BJ (cell line): ENCODE measurements at regions not wholly inside any gene's neighbourhood (a gene's known extent, or its start where the extent isn't known, plus 50 kb on each side); places are given as distances from the start of the nearest gene placed in this dataset.

Experiments used
- CTCF ChIA-PET: fragments of 350-600 bp; formaldehyde crosslinking; extraction: SDS; loops from one replicate; lab custom pipeline; 2021; ENCODE audit warnings: antibody characterized with exemption, inconsistent platforms; lab: Yijun Ruan, JAX
- POLR2A ChIA-PET: fragments of 300-600 bp; sonication (Branson Sonifier 250); formaldehyde crosslinking; extraction: SDS; loops from one replicate; lab custom pipeline; 2021; ENCODE audit warnings: antibody characterized with exemption; lab: Charles Lee
- DNase-seq: peaks from one replicate; pipeline ENCODE4 v3.0.0-alpha.2; 2011; ENCODE audit warnings: low read depth
- H3K27me3 ChIP-seq: 2 replicates; pipeline ENCODE4 v1.6.0; 2011; ENCODE audit warnings: low read length; ENCODE audit not compliant: control insufficient read depth, insufficient read depth
- H3K36me3 ChIP-seq: 2 replicates; pipeline ENCODE4 v1.5.1; 2011; ENCODE audit warnings: low read length; ENCODE audit not compliant: control insufficient read depth, insufficient read depth
- H3K4me3 ChIP-seq: 2 replicates; pipeline ENCODE4 v1.5.1; 2011; ENCODE audit warnings: low read depth, mild to moderate bottlenecking, control low read depth, low read length
- CTCF ChIP-seq: IDR thresholded peaks from 2 replicates; pipeline ENCODE4 v1.5.1; 2011; ENCODE audit warnings: low read depth, mild to moderate bottlenecking, control low read depth, inconsistent platforms, low read length, moderate library complexity; ENCODE audit not compliant: insufficient read depth

GRCh38 chr7:92932450-92932849, 96.1 kb upstream of the CDK6 start:
- no peak for TF ChIP-seq CTCF
- CTCF ChIA-PET, result interaction anchor here (0.7 kb wide), 1 partner anchor 194 kb away, joined by 3 read pairs; no protein-coding TSS in a partner anchor
- POLR2A ChIA-PET, result no interaction called here

GRCh38 chr7:92930404-92930803, 94.0 kb upstream of the CDK6 start:
- no peaks in the 10 kb centered on the region for H3K36me3 ChIP-seq
- POLR2A ChIA-PET, result no interaction called here
- H3K4me3 ChIP-seq, result no peak overlapping the region
- DNase-seq, result no peak
- CTCF ChIA-PET, result no interaction called here
- H3K27me3 ChIP-seq, result no peaks in the 10 kb centered on the region; the same call in 1 of the 2 replicates
- TF ChIP-seq CTCF, result no peak

More at GRCh38 chr7:92932450-92932849, 96.1 kb upstream of the CDK6 start:
- Histone ChIP-seq H3K4me3 (no peak overlapping the region), H3K36me3 (no peaks in the 10 kb centered on the region), H3K27me3 (no peaks in the 10 kb centered on the region; the same call in 1 of the 2 replicates)
- DNase-seq, result no peak

GRCh38 chr7:92926697-92927044, 90.3 kb upstream of the CDK6 start:
- CTCF ChIA-PET, result interaction anchor here (1.1 kb wide), 1 partner anchor 10 kb away, joined by 3 read pairs; no protein-coding TSS in a partner anchor
- POLR2A ChIA-PET, result no interaction called here
- no peak for DNase-seq
- H3K27me3 ChIP-seq, result no peaks in the 10 kb centered on the region
- no peaks in the 10 kb centered on the region for H3K36me3 ChIP-seq
- H3K4me3 ChIP-seq, result no peak overlapping the region
- TF ChIP-seq CTCF, result no peak

GRCh38 chr7:92925876-92926696, 89.7 kb upstream of the CDK6 start:
- no peak for DNase-seq
- ChIA-PET CTCF (interaction anchor here (1.1 kb wide), 1 partner anchor 11 kb away, joined by 3 read pairs; no protein-coding TSS in a partner anchor), POLR2A (no interaction called here)
- H3K4me3 ChIP-seq, result no peak overlapping the region
- H3K36me3 ChIP-seq, result no peaks in the 10 kb centered on the region
- H3K27me3 ChIP-seq, result no peaks in the 10 kb centered on the region
- TF ChIP-seq CTCF, result no peak

GRCh38 chr7:92924800-92925199, 88.4 kb upstream of the CDK6 start:
- Histone ChIP-seq H3K4me3 (no peak overlapping the region), H3K27me3 (no peaks in the 10 kb centered on the region), H3K36me3 (no peaks in the 10 kb centered on the region)
- ChIA-PET CTCF (interaction anchor here (0.9 kb wide), 1 partner anchor 13 kb away, joined by 4 read pairs; no protein-coding TSS in a partner anchor), POLR2A (no interaction called here)
- no peak for TF ChIP-seq CTCF
- no peak for DNase-seq
